K562 (cell line): ENCODE measurements at regions not wholly inside any gene's neighbourhood (a gene's known extent, or its start where the extent isn't known, plus 50 kb on each side); places are given as distances from the start of the nearest gene placed in this dataset.

ENCODE experiments used
- ATAC-seq: fragments of 200-7000 bp; cut with Tn5 transposase; 3 replicates; pipeline ENCODE4 v1.9.1; 2020; ENCODE audit warnings: moderate library complexity
- BruUV-seq: library from RNA; stranded (reverse); fragments of 400-500 nt; replicated peaks from 2 replicates; lab custom pipeline; 2021; lab: Mats Ljungman, UMichigan
- CTCF ChIA-PET: fragments of 300-600 bp; formaldehyde crosslinking; extraction: SDS; loops from one replicate; lab custom pipeline; 2021; ENCODE audit warnings: low intra/inter-chr PET ratio; lab: Yijun Ruan, JAX
- POLR2A ChIA-PET: fragments of 300-600, 350-650 bp; sonication (Branson Sonifier 250); formaldehyde crosslinking; extraction: SDS; loops from one replicate; lab custom pipeline; 2021; ENCODE audit warnings: antibody characterized with exemption, inconsistent platforms; lab: Yijun Ruan, JAX
- DNase-seq, 4 experiments: peaks; one replicate each; pipeline versions ENCODE4 v3.0.0 to v3.0.0-alpha.2; 2011 to 2018; ENCODE audit warnings: low spot score in 3 of 4, mixed read lengths in 3 of 4; ENCODE audit errors: extremely low read depth in 1 of 4
- FAIRE-seq: peaks from 2 replicates; lab custom pipeline; 2011; peaks lifted over from hg19 to GRCh38; lab: Jason Lieb, UNC
- H2AFZ ChIP-seq: 2 replicates; pipeline ENCODE4 v1.6.0; 2011; ENCODE audit warnings: low read depth, low read length, control low read depth, inconsistent platforms
- H3K27ac ChIP-seq: fragments of 200-600 bp; 3 replicates; pipeline ENCODE4 v1.8.0; 2011; ENCODE audit warnings: low read depth, mild to moderate bottlenecking, control low read depth, inconsistent platforms, low read length, moderate library complexity, mixed read lengths; ENCODE audit errors: extremely low read depth
- H3K27me3 ChIP-seq, 2 experiments: fragments of 300-600 bp in 1 of 2; 2 replicates in 1 of 2; 3 replicates in 1 of 2; pipeline versions ENCODE4 v1.6.0 to v1.8.0; 2011; ENCODE audit warnings: inconsistent platforms in 2 of 2, low read length in 2 of 2, mild to moderate bottlenecking in 1 of 2, mixed read lengths in 1 of 2, moderate library complexity in 1 of 2; ENCODE audit not compliant: control insufficient read depth in 2 of 2, insufficient read depth in 2 of 2
- H3K36me3 ChIP-seq: fragments of 300-600 bp; 3 replicates; pipeline ENCODE4 v1.8.0; 2011; ENCODE audit warnings: mild to moderate bottlenecking, low read length, inconsistent platforms; ENCODE audit not compliant: control insufficient read depth, insufficient read depth
- H3K4me1 ChIP-seq, 2 experiments: fragments of 200-600 bp in 1 of 2; replicated peaks in 1 of 2; 2 replicates in 1 of 2; 3 replicates in 1 of 2; pipeline versions ENCODE4 v1.5.1 to v1.8.0; 2011; ENCODE audit warnings: inconsistent platforms in 2 of 2, low read length in 2 of 2, mild to moderate bottlenecking in 1 of 2, mixed read lengths in 1 of 2, moderate library complexity in 1 of 2; ENCODE audit not compliant: control insufficient read depth in 2 of 2, insufficient read depth in 2 of 2
- H3K4me2 ChIP-seq: 2 replicates; pipeline ENCODE4 v1.6.1; 2011; ENCODE audit warnings: low read length, control low read depth, inconsistent platforms, mixed read lengths; ENCODE audit not compliant: insufficient read depth
- H3K4me3 ChIP-seq: fragments of 200-600 bp; sonication (generic), shearing (Covaris generic); 2 replicates; pipeline ENCODE4 v1.5.1; 2016; ENCODE audit warnings: control low read depth, inconsistent platforms
- H3K79me2 ChIP-seq: fragments of 200-600 bp; 3 replicates; pipeline ENCODE4 v1.8.0; 2011; ENCODE audit warnings: low read length, inconsistent platforms; ENCODE audit not compliant: control insufficient read depth, insufficient read depth
- H3K9ac ChIP-seq, 2 experiments: 2 replicates each; pipeline versions ENCODE4 v1.6.0 to v1.6.1; 2011; ENCODE audit warnings: low read depth in 2 of 2, low read length in 2 of 2, control low read depth in 1 of 2, inconsistent platforms in 1 of 2, mild to moderate bottlenecking in 1 of 2, mixed read lengths in 1 of 2; ENCODE audit not compliant: insufficient read depth in 1 of 2
- H3K9me1 ChIP-seq: one replicate; pipeline ENCODE4 v1.6.0; 2011; ENCODE audit warnings: inconsistent platforms, mild to moderate bottlenecking, low read length, moderate library complexity; ENCODE audit not compliant: control insufficient read depth, insufficient read depth
- H3K9me3 ChIP-seq: replicated peaks from 2 replicates; pipeline ENCODE4 v1.5.1; 2011; ENCODE audit warnings: low read depth, low read length, inconsistent platforms; ENCODE audit not compliant: control insufficient read depth, insufficient read depth
- H4K20me1 ChIP-seq: replicated peaks from 2 replicates; pipeline ENCODE4 v1.6.1; 2011; ENCODE audit warnings: low read length, inconsistent platforms, mixed read lengths; ENCODE audit not compliant: control insufficient read depth, insufficient read depth
- CUX1 ChIP-seq: fragments of 200-800 bp; sonication (Bioruptor generic); IDR thresholded peaks from 2 replicates; pipeline ENCODE4 v1.6.1; 2016; ENCODE audit warnings: missing genetic modification characterization, missing compliant biosample characterization
- ETV5 ChIP-seq: sonication (generic); formaldehyde crosslinking; IDR thresholded peaks from 2 replicates; pipeline ENCODE4 v1.4.0; 2020; ENCODE audit warnings: low read depth, mild to moderate bottlenecking, missing genetic modification reagents
- NFE2 ChIP-seq: IDR thresholded peaks from 2 replicates; pipeline ENCODE4 v1.6.1; 2014; ENCODE audit warnings: antibody characterized with exemption, low read depth
- NUFIP1 ChIP-seq: fragments of 450-650 bp; IDR thresholded peaks from 2 replicates; pipeline ENCODE4 v1.6.1; 2018; ENCODE audit not compliant: partially characterized antibody
- TAF9B ChIP-seq: fragments of 450-650 bp; IDR thresholded peaks from 2 replicates; pipeline ENCODE4 v1.6.1; 2018; ENCODE audit warnings: mild to moderate bottlenecking; ENCODE audit not compliant: partially characterized antibody
- ZBTB9 ChIP-seq: fragments of 450-650 bp; formaldehyde crosslinking; IDR thresholded peaks from 2 replicates; pipeline ENCODE4 v1.4.0; 2020; ENCODE audit warnings: mild to moderate bottlenecking, moderate library complexity
- ZFX ChIP-seq: sonication (generic); formaldehyde crosslinking; IDR thresholded peaks from 2 replicates; pipeline ENCODE4 v1.8.0; 2022; ENCODE audit warnings: mild to moderate bottlenecking, missing genetic modification reagents, moderate library complexity
- ZNF695 ChIP-seq: fragments of 450-650 bp; formaldehyde crosslinking; IDR thresholded peaks from 2 replicates; pipeline ENCODE4 v1.4.0; 2020; ENCODE audit warnings: mild to moderate bottlenecking, moderate library complexity
- ZNF76 ChIP-seq: fragments of 250-450 bp; sonication (Bioruptor Pico); IDR thresholded peaks from 2 replicates; pipeline ENCODE4 v1.4.0; 2020; ENCODE audit warnings: mild to moderate bottlenecking, moderate library complexity, borderline replicate concordance
- WGBS: fragments of 100-300 bp; shearing (Covaris generic); methylation state at CpG from one replicate; pipeline ENCODE4 v1.1.6; 2016; ENCODE audit warnings: low coverage, mixed read lengths; ENCODE audit not compliant: insufficient coverage; ENCODE audit errors: missing lambda C conversion rate; 5-methylcytosine and 5-hydroxymethylcytosine counted together
- in situ Hi-C: fragments of 300-500 bp; cut with MboI; formaldehyde crosslinking; loops from 4 replicates; pipeline ENCODE4 v1.15.0; 2018; ENCODE audit warnings: inconsistent platforms, mixed read lengths
- intact Hi-C: fragments of 100-400 bp; cut with micrococcal nuclease; formaldehyde crosslinking; loops from 2 replicates; pipeline ENCODE4 v1.14.2; 2022
- TF ChIP-seq, protein P1 (sequence below): sonication (generic); formaldehyde crosslinking; IDR thresholded peaks from 2 replicates; pipeline ENCODE4 v1.8.1; 2023; ENCODE audit warnings: mild to moderate bottlenecking, missing genetic modification reagents
- TF ChIP-seq, protein P2 (sequence below): sonication (generic); formaldehyde crosslinking; IDR thresholded peaks from 2 replicates; pipeline ENCODE4 v1.8.0; 2022; ENCODE audit warnings: mild to moderate bottlenecking, missing genetic modification reagents

GRCh38 chr13:105273665-105274222 lies 1261.7 kb downstream of the EFNB2 start:
- no peak overlapping the region for H2AFZ ChIP-seq
- no peaks in the 10 kb centered on the region for H3K9me1 ChIP-seq
- DNase-seq (no peak), ATAC-seq (no peak), FAIRE-seq (no peak)
- no TSS peak for BruUV-seq
- H3K9ac ChIP-seq, result no peak overlapping the region
- no peak overlapping the region for H3K4me2 ChIP-seq
- POLR2A ChIA-PET, result no interaction called here
- H3K4me3 ChIP-seq, result no peak overlapping the region
- intact Hi-C loops, result no loop called here
- H3K4me1 ChIP-seq, result no peaks in the 10 kb centered on the region
- H3K79me2 ChIP-seq, result no peaks in the 10 kb centered on the region
- no peaks in the 10 kb centered on the region for H3K27me3 ChIP-seq
- no peaks in the 10 kb centered on the region for H4K20me1 ChIP-seq
- WGBS, result 0% methylated on average over 4 of the region's 6 CpGs
- no peaks in the 10 kb centered on the region for H3K36me3 ChIP-seq
- no peaks in the 10 kb centered on the region for H3K9me3 ChIP-seq
- in situ Hi-C loops, result no loop called here
- H3K27ac ChIP-seq, result no peak overlapping the region
- CTCF ChIA-PET, result no interaction called here
- TF ChIP-seq NFE2 (no peak), ETV5 (CRISPR knock-in tag) (no peak), ZNF76 (CRISPR knock-in tag) (no peak), TAF9B (no peak), NUFIP1 (no peak), ZFX (no peak), ZNF695 (CRISPR knock-in tag) (no peak), CUX1 (CRISPR knock-in tag) (no peak), ZBTB9 (CRISPR knock-in tag) (no peak)
- TF ChIP-seq, protein P1, sequence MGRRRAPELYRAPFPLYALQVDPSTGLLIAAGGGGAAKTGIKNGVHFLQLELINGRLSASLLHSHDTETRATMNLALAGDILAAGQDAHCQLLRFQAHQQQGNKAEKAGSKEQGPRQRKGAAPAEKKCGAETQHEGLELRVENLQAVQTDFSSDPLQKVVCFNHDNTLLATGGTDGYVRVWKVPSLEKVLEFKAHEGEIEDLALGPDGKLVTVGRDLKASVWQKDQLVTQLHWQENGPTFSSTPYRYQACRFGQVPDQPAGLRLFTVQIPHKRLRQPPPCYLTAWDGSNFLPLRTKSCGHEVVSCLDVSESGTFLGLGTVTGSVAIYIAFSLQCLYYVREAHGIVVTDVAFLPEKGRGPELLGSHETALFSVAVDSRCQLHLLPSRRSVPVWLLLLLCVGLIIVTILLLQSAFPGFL (CRISPR knock-in tag), result no peak
- TF ChIP-seq, protein P2, sequence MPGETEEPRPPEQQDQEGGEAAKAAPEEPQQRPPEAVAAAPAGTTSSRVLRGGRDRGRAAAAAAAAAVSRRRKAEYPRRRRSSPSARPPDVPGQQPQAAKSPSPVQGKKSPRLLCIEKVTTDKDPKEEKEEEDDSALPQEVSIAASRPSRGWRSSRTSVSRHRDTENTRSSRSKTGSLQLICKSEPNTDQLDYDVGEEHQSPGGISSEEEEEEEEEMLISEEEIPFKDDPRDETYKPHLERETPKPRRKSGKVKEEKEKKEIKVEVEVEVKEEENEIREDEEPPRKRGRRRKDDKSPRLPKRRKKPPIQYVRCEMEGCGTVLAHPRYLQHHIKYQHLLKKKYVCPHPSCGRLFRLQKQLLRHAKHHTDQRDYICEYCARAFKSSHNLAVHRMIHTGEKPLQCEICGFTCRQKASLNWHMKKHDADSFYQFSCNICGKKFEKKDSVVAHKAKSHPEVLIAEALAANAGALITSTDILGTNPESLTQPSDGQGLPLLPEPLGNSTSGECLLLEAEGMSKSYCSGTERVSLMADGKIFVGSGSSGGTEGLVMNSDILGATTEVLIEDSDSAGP (CRISPR knock-in tag), result no peak
